Activated CD8-positive, alpha-beta memory T cell treated with anti-CD3 and anti-CD28 coated beads for 24 hours (primary cell): ENCODE measurements at regions not wholly inside any gene's neighbourhood (a gene's known extent, or its start where the extent isn't known, plus 50 kb on each side); places are given as distances from the start of the nearest gene placed in this dataset.
"Not testable (repeated sequence)": the region's sequence is repeated elsewhere in the genome, so short reads cannot be mapped to it uniquely, and the experiment has no call there.

Experiments used
- DNase-seq: peaks from one replicate; pipeline ENCODE4 v3.0.0-alpha.2; 2020

DNA sequence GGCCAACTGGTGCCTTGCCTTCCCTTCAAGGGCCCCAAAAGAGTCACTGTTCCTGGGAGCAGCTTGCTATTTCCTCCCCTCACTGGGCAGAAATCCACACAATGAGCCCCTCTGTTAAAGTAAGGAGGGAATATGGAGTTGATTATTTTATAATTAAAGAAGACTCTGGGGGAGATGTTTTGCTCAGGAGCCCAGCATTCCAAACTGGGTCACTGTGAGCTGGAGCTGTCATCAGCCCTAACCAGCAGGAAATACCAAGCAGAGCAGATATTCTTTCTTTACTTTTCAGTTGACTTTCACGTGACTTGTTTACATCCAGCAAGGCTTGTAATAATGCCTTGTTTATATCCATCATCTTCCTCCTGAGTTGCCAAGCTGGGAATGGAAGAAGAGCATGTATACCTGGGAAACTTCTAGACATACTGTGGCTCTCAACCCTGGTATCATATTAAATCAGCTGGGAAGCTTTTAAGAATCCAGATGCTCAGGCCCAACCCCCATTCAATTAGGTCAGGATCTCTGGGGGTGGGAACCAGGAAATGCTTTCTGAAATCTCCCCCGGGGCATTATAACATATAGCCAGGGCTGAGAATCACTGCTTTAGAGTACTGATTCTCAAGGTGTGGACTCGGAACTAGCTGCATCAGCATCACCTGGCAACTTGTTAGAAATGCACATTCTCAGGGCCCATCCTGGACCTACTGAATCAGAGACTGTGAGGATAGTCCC is 175.6 kb upstream of the MYLIP start:
- no peak for DNase-seq

DNA sequence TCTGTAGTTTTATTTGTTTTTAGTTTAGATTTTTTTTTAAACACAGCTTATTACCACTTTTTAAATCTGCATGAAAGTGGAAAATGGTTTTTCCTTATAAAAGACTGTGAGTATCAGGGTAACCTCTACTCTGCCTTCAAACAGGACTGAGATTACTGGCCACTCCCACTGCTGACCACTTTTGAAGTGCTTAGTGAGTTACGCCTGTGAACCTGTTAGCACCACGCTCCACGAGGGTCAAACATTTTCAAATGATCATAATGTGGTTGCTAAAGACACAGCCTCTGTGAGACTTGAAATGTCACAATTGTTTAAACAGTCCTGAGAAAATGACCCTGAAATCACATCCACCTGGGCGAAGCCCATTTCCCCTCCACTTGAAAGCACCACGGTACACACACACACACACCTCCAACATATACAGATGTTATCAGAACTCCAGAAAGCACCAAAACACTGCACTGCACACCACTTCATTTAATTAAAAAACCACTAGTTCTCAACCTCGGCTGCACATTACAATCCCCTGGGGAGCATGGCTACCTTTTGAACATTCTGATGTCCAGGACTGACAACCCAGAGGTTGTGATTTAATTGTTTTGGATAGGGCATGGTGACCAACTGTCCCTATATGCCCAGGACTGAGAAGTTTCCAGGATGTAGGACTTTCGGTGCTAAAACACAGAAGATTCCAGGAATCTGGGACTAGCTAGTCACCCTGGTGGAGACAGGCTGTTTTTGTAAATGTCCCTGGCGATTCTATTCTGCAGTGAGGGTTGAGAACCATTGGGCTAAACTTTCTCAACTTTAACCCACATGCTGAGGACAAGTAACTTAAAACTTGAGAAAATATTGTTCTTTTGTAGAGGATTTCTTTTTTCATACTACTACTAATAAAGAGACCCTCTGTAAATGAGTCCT is 176.4 kb upstream of the MYLIP start:
- no peak for DNase-seq

DNA sequence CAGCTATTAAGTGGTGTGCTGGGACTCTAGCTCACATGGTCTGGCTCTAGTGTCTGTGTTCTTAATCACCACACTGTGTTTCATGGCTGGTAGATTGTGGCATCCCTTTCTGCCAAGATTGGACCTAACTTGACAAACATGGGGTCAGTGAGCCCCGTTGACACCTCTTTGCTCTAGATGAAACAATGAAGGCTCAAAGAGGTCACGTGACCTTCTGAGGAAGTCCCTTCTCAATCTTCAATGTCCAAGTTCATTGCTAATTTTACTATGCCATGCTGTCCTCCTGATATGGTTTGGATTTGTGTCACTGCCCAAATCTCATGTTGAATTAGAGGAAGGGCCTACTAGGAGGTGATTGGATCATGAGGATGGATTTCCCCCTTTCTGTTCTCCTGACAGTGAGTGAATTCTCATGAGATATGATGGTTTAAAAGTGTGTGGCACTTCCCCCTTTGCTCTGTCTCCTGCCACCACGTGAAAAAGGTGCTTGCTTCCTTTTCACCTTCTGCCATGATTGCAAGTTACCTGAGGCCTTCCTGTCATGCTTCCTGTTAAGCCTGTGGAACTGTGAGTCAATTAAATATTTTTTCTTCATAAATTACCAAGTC is 177.8 kb upstream of the MYLIP start:
- DNase-seq, result no peak

DNA sequence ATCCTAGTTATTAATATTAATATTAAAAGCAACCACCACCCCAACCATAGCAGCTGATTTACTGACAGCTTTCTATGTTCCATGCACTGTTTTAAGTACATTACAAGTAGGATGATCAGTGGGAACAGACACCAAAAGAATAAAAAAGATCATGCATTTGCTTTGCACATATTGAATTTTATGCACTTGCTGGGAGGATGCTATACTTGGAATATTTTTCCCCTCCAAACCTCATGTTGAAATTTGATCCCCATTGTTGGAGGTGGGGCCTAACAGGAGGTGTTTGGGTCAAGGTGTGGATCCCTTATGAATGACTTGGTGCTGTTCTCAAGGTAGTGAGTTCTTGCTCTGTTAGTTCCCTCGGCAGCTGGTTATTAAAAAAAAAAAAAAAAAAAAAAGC is 178.9 kb upstream of the MYLIP start:
- no peak for DNase-seq

DNA sequence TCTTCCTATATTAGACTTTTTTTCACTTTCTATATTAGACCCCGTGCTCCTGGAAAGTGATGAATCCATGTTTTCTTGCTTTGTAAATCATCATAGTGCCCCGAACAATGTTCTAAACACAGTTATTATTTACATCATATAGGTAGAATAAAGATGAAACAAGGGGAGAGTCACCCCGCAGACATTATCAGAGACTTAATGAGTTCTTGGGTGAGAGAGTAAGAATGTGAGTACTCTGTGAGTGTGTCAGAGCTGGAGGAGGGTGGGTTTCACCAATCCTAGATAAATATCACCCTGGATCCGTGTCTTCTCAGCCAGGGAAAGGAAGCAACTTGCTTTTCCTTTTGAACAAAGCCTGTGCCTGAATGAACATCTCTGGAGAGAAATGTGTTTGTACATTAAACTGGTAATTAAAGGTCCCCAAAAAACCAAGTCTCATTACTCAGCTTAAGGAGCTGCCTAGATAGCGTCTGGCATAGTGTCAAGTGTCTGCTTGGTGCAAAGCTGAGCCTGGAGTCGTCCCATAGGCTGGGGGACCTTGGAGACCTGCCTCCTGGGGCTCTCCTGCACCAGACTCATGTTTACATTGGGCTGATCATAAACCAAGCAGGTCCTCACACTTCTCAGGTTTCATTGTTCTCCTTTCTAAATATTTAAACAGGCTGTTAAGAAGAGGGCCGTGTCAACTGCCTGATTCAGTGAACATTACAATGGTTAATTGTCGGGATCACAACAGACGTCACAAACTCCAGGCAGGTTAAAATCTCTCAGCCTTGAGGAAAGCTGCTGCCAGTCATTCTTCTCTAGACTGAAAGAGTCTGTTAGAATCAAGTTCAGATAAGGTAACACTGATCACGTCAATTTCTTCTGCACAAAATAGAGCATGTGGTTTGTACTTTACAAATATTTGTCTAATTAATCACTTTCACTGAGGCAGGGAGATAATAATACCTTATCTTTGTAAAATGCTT is 179.7 kb upstream of the MYLIP start:
- no peak for DNase-seq

DNA sequence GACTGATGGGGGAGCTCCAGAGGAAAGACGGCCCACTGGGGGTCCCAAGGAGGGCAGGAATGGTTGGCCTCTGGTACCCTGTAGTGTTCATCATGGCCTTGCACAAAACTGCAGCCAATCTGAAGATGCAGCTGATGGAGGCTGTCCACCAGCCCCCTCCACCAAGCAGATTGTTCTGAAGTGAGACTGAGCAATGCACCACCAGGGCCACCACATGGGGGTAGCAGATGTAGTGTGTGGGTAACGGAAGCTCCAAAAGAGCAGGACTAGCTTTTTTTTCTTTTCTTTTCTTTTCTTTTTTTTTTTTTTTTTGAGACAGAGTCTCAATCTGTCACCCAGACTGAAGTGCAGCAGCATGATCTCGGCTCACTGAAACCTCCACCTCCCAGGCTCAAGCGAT is 181.0 kb upstream of the MYLIP start:
- no peak for DNase-seq

DNA sequence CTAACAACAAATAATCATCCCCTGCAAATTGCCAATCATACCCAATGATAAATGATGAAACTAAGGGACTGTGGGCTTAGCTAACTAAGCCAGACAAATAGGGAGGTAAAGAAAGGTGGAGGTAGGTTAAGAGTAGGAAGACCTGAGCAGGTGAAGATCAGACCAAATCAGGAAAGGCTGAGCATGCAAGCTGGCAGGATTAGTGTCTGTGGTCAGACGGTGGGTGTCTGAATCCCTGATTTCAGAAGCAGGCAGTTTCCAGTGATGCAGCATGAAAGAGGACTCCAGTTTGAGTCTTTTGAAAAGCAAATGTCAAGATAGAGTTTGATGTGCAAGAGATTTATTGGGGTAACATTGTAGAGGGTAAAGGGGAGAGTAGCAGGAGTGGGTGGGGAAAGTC is 181.4 kb upstream of the MYLIP start:
- DNase-seq, result no peak

DNA sequence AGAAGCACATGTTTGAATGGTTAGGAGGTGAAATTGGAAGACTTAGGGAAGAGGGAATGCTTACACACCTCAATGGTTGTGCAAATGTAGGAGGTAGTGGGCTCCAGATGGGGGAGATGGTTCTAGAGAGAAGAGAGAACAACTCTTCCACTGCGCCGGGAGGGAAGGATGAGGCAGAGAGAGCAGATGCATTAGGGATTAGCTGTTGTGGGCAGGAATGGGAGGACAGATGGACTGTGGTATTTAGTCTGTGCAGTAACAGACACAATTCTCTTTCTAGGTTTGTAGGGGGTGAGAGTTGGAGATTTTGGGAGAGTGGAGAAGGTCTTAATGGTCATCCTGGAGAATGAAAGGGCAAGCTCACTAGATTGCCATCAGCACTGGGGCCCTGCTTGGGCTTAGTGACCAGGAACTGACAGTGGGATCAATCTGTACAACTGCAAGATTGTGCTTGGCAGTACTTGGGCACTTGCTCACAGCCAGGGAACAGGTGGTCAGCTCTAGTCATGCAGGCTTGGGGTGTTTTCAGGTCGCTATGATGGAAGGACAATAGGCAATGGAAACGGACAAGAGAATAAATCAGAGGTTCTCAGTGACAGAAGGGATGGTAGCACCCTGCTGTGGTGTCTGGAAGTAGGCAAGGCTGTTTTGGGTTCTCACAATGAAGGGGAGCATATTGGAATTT is 182.0 kb upstream of the MYLIP start:
- DNase-seq, result no peak

DNA sequence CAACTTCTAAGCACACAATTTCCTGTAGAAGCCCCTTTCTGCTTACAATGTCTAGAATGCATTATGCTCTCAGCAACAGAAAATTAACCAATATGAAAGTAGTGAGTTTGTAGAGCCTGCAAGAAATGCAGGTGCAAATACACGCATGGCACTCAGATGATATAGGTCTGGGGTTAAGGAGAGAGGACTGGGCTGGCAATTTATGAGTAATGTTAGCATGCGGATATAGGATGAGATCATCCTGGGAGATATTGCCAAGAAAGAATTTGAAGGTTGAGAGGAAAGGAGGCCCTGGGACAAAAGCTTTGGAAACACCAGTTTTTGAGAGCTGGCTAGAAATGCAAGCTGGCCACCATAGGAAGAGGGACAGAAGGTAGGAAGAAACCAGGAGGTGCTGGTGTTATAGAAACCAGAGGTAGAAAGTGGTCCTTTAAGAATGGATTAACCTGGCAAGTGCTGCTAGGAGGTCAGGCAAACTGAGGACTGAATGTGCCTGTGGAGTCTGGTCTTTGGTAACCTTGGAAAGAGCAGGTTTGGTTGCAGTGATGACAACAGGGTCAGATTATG is 183.2 kb upstream of the MYLIP start:
- no peak for DNase-seq

DNA sequence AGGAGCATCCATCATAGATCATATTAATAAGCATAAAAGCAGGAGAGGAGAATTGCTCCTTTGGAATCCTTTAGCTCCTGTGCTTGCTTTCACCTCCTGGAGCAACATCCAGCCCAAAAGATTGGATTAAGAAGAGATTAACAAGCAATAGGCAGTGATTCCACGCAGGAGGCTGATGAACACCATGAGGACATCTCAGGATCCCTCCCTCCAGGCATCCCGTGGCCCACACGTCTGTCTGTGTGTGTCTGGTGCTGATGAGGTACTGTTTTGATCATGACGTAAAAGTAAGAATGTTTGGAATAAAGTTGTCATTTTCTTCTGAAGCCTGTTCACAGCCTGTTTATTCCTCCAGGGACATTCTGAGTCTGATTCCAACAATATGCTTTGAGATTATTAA is 185.5 kb upstream of the MYLIP start:
- no peak for DNase-seq

DNA sequence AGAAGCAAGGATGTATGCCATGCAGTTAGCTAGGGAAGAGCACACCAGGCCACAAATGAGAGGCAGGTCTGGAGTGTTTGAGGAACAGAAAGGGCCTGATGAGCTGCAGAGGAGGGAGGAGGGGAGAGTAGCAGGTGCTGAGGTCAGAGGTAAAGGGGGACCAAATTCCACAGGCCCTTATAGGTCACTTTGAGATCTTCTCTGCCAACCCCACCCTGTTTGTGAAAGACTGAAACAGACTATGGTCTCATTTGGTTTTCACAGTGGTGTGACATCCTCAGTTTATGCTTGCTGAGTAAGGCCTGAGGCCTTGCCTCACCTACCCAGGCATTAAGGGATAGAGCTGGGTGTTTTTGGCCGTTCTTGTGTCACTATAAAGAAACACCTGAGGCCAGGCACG is 187.7 kb upstream of the MYLIP start:
- DNase-seq, result no peak

DNA sequence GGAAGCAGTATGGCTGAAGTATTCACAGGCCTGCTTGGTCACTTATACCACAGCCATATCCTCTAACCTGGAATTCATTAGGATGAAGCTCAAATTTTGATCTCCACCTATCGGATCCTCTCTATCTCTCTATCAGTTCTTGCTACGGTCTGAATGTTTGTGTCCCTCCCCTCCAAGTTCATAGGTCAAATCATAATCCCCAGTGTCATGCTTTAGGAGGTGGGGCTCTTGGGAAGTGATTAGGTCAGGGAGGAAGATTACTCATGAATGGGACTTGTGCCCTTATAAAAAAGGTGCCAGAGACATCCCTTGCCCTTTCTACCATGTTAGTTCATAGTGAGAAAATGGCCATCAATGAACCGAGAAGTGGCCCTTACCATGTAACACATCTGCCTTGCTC is 190.8 kb upstream of the MYLIP start:
- no peak for DNase-seq

DNA sequence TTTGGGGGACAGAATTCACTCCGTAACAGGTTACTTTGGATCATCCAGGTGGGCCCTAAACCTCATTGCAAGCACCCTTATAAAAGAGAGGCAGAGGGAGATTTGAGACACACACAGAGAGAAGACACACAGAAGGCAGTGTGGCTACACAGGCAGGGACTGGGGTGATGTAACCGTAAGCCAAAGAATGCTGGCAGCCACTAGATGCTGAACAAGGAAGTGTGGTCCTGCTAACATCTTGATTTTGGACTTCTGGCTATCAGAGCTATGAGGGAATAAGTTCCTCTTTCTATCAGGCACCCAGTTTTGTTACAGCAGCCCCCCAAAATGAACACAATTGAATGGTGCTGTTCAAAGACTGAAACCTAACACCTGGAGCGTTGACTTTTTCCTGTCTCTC is 191.3 kb upstream of the MYLIP start:
- no peak for DNase-seq

DNA sequence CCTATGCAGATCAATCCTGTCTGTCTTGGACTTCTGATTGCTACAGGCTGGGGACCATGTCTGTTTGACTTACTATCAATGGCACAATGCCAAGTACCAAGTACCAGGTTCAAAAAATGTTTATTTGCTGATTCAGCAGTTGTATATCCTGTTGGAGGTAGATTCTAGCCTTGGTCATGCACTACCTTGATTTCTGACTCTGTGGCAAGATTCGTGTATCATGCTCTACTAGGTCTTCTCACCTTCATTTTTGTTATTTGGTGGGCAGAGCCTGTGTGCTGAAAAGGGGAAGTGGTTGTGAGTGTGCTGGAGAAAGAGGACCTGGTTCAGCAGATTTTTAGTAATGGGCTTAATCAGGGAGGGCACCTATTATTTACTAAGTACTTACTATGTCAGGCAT is 192.4 kb upstream of the MYLIP start:
- no peak for DNase-seq

DNA sequence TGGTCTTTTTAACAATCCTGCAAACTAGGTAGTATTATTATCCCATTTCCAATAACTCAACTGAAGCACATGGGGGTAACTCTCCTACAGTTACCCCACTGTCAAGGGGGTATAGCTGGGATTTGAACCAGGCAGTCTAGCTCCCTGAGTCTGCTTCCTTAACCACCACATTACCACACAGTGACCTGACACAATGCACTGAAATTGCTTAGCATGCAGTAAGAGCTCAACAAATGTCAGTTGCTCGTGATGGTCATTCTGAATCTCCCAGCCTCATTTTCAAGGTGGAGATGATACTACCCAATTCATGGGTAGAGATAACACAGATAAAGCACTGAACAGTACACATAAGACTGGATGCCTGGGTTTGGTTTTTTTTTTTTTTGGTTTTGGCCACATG is 193.2 kb upstream of the MYLIP start:
- DNase-seq, result no peak

DNA sequence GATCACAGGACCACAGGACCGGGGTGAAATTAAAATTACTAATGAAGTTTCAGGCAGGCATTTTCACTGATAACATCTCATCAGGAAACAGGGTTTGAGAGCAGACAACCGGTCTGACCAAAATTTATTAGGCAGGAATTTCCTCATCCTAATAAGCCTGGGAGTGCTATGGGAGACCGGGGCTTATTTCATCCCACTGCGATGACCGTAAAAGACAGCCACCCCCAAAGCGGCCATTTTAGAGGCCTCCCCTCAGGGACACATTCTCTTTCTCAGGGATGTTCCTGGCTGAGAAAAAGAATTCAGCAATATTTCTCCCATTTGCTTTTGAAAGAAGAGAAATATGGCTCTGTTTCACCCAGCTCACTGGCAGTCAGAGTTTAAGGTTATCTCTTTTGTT is 197.2 kb upstream of the MYLIP start:
- not testable (repeated sequence) for DNase-seq

DNA sequence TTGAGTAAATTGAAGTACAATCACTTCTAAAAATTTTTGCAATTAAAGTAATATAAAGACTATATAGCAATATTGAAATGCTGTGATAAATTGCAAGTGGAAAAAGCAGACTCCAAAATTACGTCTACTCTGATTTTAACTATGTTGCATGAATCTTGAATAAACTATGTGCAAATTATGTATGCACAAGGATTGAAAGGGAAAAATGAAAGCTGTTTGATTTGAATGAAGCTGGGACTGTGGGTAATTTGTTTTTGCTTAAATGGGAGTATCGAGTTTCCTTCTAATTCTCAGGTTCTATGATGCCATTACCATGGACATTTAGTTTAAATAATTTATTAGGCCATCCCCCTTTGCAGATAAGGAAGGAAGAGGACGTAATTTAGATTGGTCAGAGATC is 198.7 kb upstream of the MYLIP start:
- DNase-seq, result no peak

DNA sequence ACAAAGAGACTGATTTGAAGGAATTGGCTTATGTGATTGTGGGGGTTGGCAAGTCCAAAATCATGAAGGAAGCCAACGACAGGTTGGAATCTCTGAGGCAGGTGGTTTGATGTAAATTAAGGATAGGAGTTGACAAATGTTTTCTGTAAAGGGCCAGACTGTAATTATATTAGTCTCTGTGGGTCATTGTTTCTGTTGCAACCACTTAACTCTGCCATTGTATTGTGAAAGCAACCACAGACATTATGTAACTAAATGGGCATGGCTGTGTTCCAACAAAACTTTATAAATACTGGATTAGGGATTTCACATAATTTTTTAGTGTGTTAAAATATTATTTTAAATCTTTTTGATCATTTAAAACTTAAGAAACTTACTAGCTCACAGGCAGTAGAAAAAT is 199.2 kb upstream of the MYLIP start:
- no peak for DNase-seq

DNA sequence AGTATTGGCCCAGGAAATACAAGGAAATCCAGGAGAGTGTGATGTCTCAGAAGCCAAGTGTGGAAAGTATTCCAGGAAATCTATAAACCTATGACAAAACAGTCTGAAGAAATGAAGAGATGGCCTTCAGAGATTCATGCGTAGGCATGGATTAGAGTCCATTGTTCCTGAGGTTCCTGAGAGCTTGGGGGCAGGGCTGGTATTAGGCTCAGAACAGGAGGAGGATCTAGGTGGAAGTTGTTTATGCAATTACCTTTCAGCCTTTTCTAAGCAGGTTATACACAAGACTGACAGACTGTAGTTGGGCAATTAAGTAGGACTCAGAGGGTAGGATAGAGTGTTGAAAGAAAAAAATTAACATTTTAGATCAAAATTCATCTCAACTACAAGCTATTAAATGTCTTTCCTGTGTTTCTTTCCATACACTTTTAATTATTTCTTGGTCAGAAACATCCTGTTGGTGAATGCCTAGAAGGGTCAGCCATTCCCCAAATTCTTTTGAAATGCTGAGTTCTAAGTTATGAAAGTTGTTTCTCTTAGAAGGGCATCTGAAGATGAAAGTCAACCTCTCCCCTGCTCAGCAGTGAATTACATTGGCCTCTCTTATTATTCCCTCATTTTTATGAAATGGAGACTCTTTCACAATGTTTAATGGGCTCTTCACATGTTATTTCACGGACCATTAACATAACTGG is 201.2 kb upstream of the MYLIP start:
- DNase-seq, result no peak

DNA sequence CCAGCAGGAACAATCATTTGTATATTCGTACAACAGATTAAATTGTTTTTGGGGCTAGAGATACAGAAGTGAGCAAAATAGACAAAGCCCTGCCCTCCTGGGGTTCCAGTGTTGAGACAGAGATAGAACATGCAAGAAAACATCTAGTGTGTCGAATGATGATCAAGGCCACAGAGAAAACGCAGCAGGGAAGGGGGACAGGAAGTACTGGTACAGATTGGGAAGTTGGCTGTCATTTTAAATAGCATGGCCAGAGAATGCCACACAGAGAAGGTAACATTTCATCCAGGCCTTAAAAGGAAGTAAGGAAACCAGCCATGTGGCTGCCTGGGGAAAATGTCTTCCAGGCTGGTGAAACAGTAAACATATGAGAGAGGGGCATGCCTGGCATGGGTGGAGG is 202.6 kb upstream of the MYLIP start:
- DNase-seq, result no peak

DNA sequence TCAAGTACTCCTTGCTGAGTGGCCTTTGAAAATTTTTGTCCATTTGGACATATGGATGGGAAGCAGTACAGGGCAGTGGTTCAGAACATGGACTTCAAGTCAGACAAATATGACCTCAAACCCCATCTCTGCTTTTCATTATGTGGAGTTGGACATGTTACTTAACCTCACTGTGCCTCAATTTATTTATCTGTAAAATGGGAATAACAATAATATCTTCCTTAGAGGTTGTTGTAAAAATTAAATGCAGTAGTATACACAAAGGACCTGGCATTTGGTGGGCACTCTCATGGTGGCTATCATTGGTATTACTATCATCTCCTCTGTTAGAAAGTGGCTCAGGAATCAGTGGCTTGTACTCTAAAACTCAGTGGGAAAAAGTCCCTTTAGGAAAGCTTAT is 204.0 kb upstream of the MYLIP start:
- DNase-seq, result no peak
